ENCODE measurements at regions not wholly inside any gene's neighbourhood (a gene's known extent, or its start where the extent isn't known, plus 50 kb on each side); places are given as distances from the start of the nearest gene placed in this dataset.

DNA sequence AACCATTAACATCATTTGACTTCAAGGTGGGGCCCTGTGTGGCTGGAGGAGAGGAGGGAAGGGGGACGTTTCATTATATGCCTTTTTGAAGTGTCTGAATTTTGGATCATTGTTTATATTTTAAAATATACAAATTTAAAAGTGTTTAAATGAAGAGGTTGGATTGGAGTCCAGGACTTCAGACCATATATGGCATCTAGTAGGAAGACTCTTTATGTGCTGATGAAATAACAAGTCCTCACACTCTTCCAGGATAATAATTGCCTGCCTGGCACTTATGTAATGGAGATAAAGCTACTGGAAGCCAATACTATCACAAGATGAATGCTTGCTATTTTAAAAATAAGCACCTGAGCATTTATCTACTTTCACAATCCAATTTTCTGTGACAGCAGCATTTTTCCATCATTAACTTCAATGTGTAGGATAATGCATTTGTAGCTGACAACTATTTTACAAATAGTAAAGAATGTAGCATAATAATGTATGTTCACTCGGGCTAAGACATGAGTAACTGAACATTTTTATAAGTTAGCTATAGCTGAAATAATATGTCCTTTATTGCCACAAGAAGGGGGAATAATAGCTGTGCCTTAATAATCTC lies 188.4 kb downstream of the MTCL1 start:
- ATAC-seq (ENCODE audit: low FRiP score), result no peak
- TF ChIP-seq, protein P1, sequence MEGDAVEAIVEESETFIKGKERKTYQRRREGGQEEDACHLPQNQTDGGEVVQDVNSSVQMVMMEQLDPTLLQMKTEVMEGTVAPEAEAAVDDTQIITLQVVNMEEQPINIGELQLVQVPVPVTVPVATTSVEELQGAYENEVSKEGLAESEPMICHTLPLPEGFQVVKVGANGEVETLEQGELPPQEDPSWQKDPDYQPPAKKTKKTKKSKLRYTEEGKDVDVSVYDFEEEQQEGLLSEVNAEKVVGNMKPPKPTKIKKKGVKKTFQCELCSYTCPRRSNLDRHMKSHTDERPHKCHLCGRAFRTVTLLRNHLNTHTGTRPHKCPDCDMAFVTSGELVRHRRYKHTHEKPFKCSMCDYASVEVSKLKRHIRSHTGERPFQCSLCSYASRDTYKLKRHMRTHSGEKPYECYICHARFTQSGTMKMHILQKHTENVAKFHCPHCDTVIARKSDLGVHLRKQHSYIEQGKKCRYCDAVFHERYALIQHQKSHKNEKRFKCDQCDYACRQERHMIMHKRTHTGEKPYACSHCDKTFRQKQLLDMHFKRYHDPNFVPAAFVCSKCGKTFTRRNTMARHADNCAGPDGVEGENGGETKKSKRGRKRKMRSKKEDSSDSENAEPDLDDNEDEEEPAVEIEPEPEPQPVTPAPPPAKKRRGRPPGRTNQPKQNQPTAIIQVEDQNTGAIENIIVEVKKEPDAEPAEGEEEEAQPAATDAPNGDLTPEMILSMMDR (IDR thresholded peaks at IDR 0.05), result no peak
- no peak for DNase-seq (ENCODE audit: low spot score)

DNA sequence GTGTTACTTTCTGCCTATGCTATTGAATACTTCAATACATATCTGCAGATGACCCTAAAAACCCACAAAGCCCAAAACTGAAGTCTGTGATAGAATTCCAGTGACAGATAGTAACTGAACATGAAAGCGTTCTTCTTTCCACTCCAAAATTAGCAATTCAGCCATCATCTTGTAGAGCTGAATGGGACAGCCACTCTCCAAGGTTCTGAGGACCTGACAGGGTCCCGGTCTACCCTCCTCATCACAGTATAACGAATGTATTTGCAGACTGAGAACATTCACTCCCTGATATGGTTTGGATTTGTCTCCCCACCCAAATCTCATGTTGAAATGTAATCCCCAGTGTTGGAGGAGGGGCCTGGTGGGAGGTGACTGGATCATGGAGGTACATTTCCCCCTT lies 189.5 kb downstream of the MTCL1 start:
- ATAC-seq (ENCODE audit: low FRiP score), result no peak

DNA sequence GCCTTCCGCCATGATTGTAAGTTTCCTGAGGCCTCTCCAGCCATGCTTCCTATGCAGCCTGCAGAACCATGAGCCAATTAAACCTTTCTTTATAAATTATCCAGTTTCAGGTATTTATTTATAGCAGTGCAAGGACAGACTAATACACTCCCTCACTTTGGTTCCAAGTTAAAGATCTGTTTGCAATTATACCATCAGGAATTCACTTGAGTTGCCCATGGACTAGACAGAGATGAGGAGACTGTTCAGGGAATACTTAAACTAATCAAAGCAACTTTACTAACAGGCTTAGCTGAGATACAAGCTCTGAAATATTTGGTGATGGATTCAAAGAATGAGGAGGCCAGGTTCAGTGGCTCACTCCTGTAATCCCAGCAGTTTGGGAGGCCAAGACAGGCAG lies 190.0 kb downstream of the MTCL1 start:
- no peak for ATAC-seq (ENCODE audit: low FRiP score)
- TF ChIP-seq, protein P1 (IDR thresholded peaks at IDR 0.05), result no peak
- DNase-seq (ENCODE audit: low spot score), result no peak

More for the DNA sequence above, 189.5 kb downstream of the MTCL1 start:
- TF ChIP-seq, protein P1 (IDR thresholded peaks at IDR 0.05), result no peak
- no peak for DNase-seq (ENCODE audit: low spot score)

GRCh38 chr18:8895987-8896619 lies 190.7 kb downstream of the MTCL1 start:
- ATAC-seq (ENCODE audit: low FRiP score) (no peak), DNase-seq (ENCODE audit: low spot score) (no peak)
- TF ChIP-seq, protein P1 (IDR thresholded peaks at IDR 0.05), result no peak

DNA sequence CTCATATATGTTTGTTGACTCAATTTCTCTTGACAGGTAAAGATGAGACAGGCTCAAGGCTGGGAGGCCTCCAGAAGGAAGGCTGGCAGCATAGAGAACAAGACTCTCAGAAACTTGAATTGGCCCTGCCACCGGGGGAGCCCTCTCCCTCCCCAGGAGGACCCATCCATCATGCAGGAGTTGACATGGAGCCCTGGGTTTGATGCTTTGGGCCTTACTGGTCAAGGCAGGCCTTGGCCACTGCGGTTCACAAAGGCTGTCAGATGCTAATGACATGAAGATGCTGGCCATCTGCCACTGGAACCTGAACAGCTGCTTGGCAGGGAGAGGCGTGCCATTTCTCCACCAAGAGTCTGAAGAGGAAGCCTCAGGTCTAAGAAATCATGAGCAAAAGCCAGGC lies 193.6 kb downstream of the MTCL1 start:
- no peak for DNase-seq (ENCODE audit: low spot score)
- TF ChIP-seq, protein P1 (IDR thresholded peaks at IDR 0.05), result no peak
- no peak for ATAC-seq (ENCODE audit: low FRiP score)

GRCh38 chr18:8900552-8900951 lies 195.2 kb downstream of the MTCL1 start:
- TF ChIP-seq, protein P1 (IDR thresholded peaks at IDR 0.05), result no peak
- ATAC-seq (ENCODE audit: low FRiP score) (no peak), DNase-seq (ENCODE audit: low spot score) (no peak)

DNA sequence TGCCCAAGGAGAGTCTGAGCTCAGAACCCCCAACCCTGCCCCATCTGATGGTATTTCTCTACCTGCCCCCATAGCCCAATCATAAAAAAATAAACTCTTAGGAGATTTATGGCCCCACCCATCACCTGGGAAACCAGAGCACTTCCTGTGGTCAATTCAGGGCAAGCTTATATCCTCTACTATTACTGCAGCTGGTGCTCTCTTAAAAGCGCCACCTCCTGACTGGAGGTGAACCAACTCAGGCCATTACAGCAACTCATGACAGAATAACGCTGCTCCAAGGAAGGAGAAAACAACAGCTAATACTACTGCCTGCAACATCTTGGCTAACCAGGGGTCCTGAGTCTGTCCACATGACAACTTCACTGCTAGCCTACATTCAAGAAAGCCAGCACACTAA lies 195.7 kb downstream of the MTCL1 start:
- DNase-seq (ENCODE audit: low spot score) (no peak), ATAC-seq (ENCODE audit: low FRiP score) (no peak)
- TF ChIP-seq, protein P1 (IDR thresholded peaks at IDR 0.05), result no peak
